K562 (cell line): ENCODE measurements at regions not wholly inside any gene's neighbourhood (a gene's known extent, or its start where the extent isn't known, plus 50 kb on each side); places are given as distances from the start of the nearest gene placed in this dataset.

Source experiments
- CREM ChIP-seq: IDR thresholded peaks from 2 replicates; pipeline ENCODE4 v1.6.1; 2014; ENCODE audit warnings: antibody characterized with exemption, low read depth
- NRF1 ChIP-seq, 2 experiments: fragments of 450-650 bp; IDR thresholded peaks in 1 of 2; conservative IDR thresholded peaks in 1 of 2; 2 replicates each; pipeline ENCODE4 v1.6.1; 2014; ENCODE audit warnings: mild to moderate bottlenecking in 2 of 2
- USF2 ChIP-seq: sonication (generic); formaldehyde crosslinking; IDR thresholded peaks from 2 replicates; pipeline ENCODE4 v1.5.0; 2020; ENCODE audit warnings: missing genetic modification reagents
- ZBTB43 ChIP-seq: sonication (generic); formaldehyde crosslinking; IDR thresholded peaks from 2 replicates; pipeline ENCODE4 v1.8.0; 2023; ENCODE audit warnings: mild to moderate bottlenecking, missing genetic modification reagents

GRCh38 chr14:101109347-101109638, 205.8 kb upstream of the RTL1 start:
- TF ChIP-seq NRF1 (conservative IDR thresholded peaks at IDR 0.05 in 1 of 2, IDR thresholded peaks at IDR 0.05 in 1 of 2) (no peak), USF2 (CRISPR knock-in tag) (no peak), CREM (no peak), ZBTB43 (CRISPR knock-in tag) (no peak)
